ENCODE measurements at regions not wholly inside any gene's neighbourhood (a gene's known extent, or its start where the extent isn't known, plus 50 kb on each side); places are given as distances from the start of the nearest gene placed in this dataset.

GRCh38 chr2:64228918-64229317 lies 84.7 kb upstream of the PELI1 start:
- TF ChIP-seq CTCF (IDR thresholded peaks at IDR 0.05) (no peak), POLR2AphosphoS5 (IDR thresholded peaks at IDR 0.05; ENCODE audit: insufficient read depth in 1 of 2, low read depth in 1 of 2) (no peak)
